ENCODE measurements at regions not wholly inside any gene's neighbourhood (a gene's known extent, or its start where the extent isn't known, plus 50 kb on each side); places are given as distances from the start of the nearest gene placed in this dataset.
"Not testable (repeated sequence)": the region's sequence is repeated elsewhere in the genome, so short reads cannot be mapped to it uniquely, and the experiment has no call there.

GRCh38 chr22:48631288-48631863, 1196.3 kb downstream of the BRD1 start:
- no peak for DNase-seq

GRCh38 chr22:48630848-48631247, 1196.8 kb downstream of the BRD1 start:
- DNase-seq, result no peak

GRCh38 chr22:48630433-48630754, 1197.3 kb downstream of the BRD1 start:
- no peak for DNase-seq

GRCh38 chr22:48629631-48630432, 1197.8 kb downstream of the BRD1 start:
- no peak for DNase-seq

GRCh38 chr22:48628891-48629543, 1198.7 kb downstream of the BRD1 start:
- no peak for DNase-seq

DNA sequence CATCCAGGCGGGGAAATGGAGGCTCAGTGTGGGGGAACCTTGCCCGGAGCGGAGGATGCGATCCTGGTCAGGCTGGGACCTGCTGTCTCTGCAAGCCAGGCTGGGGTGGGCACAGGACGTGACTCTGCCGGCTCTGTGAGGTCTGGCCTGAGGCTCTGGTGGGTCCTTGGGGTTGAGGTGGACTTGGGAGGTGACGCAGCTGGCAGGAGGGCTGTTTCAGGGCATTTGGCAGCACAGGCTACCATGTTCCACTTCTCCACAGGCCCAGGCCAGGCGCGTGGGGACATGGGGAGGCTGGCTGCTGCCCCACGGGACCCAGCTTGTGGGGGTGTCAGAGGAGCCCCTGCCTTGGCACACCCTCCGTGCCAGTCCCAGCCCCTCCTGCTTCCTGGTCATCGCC, 1199.7 kb downstream of the BRD1 start:
- no peak for DNase-seq

DNA sequence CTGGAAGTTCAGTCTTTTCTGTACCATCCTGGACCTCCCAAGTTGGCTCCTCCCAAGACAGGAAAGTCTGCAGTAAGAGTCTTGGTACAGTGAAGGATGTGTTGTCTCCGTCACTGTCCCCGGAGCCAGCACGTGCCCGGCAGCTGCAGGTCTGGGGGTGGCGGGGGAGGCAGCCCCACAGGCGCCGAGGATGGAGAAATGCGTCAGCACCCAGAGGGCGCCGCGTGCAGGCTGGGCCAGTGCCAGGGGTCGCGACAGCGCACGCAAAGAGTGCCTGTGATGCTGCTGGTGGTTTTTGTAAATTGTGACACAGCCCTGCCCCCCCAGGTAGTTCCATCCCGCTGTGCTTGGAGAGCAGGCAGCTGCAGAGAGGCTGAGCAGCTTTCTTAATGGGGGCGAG, 1200.5 kb downstream of the BRD1 start:
- peak; percentile 54 for DNase-seq

DNA sequence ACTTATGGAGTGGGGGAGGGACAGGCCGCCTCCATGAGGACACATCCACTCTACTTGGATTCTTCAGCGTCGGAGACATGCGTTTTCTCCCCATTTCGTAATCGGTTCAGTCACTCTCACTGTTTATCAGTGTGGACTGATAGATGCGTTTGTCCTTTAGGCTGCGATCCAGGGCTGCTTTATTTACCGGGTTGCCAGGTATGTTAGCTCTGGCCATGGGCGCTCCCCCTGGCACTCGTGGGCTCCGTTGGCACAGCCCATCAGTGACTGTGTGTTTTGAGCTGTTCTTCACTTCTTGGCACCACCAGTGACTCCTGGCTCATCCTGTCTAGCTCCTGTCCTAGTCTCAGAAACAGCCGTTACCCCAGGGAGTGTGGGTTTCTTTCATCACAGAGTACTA, 1203.3 kb downstream of the BRD1 start:
- DNase-seq, result no peak

DNA sequence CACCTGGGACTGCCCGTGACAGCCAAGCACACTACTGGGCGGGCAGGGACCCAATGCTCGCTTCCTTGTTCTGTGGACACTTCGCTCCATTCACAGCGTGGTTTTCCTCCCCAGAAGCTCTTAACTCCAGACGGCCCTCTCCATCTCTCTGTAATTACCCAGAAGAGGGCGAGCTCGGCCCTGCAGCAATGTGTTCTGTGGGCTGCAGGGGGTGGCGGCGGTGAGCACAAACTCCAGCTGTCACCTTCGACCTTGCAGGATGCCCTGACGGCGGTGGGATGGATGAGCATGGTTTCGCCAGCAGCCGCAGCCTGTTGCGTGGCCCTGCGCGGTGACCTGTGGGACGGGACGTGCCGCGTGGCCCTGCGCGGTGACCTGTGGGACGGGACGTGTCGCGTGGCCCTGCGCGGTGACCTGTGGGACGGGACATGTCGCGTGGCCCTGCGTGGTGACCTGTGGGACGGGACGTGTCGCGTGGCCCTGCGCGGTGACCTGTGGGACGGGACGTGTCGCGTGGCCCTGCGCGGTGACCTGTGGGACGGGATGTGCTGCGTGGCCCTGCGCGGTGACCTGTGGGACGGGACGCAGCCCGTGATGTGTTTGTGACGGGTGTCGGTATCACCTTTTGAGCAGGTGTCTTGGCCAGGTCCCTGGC, 1204.7 kb downstream of the BRD1 start:
- DNase-seq, result peak; percentile 11

DNA sequence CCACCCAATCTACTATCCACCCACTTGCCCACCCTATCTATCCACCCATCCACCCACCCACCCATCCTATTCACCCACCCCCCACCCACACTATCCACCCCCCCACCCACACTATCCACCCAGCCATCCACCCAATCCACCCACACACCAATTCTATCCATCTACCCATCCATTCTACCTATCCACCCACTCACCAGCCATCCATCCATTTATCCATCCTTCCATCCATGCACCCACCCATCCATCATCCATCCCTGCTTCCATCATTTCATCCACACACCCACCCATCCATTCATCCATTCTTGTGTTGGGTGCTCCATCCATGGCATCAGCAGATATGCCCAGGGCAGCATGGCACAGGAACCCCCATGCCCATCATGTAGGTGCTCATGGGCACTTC, 1206.6 kb downstream of the BRD1 start:
- DNase-seq, result no peak

GRCh38 chr22:48620460-48620859, 1207.2 kb downstream of the BRD1 start:
- not testable (repeated sequence) for DNase-seq

DNA sequence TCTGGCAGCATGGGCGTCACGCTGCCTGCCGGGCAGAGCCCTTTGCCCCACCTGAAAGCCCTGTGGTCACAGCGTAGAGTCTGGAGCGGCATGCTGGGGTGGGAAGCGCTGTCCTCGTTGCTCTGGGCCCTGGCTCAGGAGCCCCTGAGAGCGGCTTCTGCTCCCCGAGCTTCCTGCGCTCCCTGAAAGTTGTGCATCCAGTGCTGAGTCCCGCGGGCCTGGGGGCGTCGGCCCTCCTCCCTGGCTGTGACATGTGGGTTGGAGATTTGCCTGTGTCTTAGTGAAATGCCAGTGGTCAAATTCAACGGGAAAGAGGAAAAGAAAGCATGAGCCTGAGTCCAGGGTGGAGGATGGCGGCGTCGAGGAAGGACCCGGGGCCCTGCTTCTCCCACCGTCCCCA, 1208.0 kb downstream of the BRD1 start:
- no peak for DNase-seq

GRCh38 chr22:48618326-48618725, 1209.3 kb downstream of the BRD1 start:
- peak; percentile 17 for DNase-seq

- DNase-seq, result no peak
Measured at GRCh38 chr22:48616656-48617055, 1211.0 kb downstream of the BRD1 start.

DNA sequence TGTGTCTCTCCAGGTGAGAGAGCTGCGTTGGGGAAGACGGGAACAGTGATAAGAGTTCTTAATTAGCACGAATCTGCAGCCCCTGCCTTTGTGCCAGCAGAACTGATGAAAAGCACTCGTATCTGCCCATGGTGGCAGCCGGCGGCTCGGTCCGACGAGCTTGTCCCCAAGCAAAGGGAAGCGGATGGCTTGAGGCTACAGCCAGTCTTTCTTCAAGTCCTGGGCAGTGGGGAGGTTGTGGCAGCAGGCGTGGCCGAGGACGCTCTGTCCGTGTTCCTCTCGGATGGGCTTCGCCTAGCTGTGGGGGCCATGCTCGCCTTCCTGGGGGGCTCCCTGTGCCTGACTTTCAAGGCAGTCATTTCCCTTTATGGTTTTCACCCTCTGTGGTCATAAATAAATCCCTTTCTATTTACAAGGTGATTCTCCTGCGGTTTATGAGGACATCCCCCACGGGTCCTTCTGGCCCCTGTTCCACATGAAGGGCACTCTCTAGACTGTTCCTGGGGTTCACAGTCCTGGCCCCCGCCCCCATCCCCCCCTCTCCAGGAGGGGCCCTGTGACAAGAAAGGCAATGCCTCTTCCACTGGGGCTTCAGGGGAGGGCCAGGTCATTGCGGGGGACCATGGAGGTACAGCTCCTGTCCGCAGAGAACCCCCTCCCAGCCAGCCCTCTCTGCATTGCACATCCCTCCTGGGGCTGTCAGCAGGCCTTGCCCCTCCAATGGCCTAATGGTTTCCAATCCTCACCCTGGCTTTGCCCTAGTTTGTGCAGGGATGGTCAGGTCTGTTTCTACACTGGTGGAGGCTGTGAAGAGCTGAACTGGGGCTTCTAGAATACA, 1212.3 kb downstream of the BRD1 start:
- no peak for DNase-seq

DNA sequence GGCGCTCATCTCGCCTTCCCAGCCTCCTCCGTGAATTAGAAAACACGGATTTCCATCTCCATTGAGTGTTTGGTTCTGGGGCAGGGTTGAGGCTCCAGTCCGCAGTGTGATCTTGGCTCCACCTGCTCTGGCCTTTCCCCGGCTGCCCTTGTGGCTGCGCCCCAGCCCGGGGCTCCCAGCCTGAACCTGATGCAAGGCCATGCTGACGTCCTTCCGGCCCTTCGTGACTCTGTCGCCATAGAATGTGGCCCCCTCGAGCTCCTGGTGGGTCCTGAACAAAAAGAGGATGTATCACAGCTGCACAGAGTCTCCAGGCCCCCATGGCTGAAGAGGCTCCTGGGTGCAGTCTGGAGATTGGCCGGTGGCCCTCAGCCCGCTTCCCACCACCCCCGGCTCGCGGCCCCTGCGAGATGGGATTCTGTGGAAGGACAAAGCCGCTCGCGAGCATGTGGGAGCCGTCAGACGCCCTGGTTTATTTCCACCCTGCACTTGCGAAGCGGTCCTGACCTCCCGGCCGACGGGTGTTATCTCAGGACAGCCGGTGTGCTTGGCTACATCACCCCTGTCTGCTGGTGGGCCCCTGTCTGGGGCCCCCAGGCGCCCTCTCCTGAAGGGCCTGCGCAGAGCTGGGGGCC, 1214.0 kb downstream of the BRD1 start:
- DNase-seq, result no peak

DNA sequence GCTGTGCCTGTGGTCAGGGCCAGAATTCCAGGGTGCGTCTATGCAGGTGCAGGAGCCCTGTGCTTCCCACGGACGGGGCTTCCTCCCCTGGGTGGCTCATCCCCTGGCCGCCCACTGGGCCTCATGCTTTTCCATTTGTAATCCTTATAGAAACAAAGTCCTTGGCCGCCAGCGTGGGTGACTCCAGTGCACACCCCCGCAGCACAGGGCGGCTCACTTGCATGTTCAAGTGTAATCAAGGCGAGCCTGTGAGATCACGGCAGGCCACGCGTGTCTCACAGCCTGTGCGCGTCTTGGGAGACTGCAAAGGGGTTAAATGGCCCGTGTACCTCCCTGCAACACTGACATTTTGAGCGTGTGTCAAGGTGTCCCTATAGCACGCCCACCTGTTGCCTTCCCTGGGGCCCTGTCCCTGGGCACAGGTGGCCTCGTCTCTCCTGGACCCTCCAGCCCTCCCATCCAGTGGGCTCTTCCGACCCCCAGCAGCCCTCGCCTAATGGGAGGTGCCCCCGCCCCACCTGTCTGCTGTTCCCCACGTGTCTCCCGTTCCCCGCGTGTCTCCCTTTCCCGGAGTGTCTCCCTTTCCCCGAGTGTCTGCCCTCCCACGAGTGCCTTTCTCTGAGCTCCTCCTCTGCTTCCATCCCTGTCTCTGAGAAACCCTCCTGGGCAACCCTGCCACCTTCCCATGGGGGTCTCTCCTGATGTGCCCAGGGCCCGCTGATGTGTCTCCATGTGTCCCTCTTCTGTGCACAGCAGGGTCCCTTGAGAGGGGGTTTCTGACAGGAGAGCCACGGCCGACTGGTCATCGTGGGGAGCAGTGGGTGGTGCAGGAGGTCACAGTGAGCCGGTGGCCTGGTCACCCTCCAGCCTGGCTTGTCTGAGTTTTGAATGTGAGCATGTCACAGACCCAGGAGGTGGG, 1215.3 kb downstream of the BRD1 start:
- DNase-seq, result no peak

GRCh38 chr22:48609279-48609865, 1218.3 kb downstream of the BRD1 start:
- no peak for DNase-seq

- no peak for DNase-seq
Measured at GRCh38 chr22:48607901-48608662, 1219.6 kb downstream of the BRD1 start.

GRCh38 chr22:48606684-48607307, 1220.9 kb downstream of the BRD1 start:
- DNase-seq, result no peak
